BJ (cell line): ENCODE measurements at regions not wholly inside any gene's neighbourhood (a gene's known extent, or its start where the extent isn't known, plus 50 kb on each side); places are given as distances from the start of the nearest gene placed in this dataset.

Experiments
- CTCF ChIA-PET: fragments of 350-600 bp; formaldehyde crosslinking; extraction: SDS; loops from one replicate; lab custom pipeline; 2021; ENCODE audit warnings: antibody characterized with exemption, inconsistent platforms; lab: Yijun Ruan, JAX
- POLR2A ChIA-PET: fragments of 300-600 bp; sonication (Branson Sonifier 250); formaldehyde crosslinking; extraction: SDS; loops from one replicate; lab custom pipeline; 2021; ENCODE audit warnings: antibody characterized with exemption; lab: Charles Lee
- DNase-seq: peaks from one replicate; pipeline ENCODE4 v3.0.0-alpha.2; 2011; ENCODE audit warnings: low read depth
- H3K27me3 ChIP-seq: 2 replicates; pipeline ENCODE4 v1.6.0; 2011; ENCODE audit warnings: low read length; ENCODE audit not compliant: control insufficient read depth, insufficient read depth
- H3K36me3 ChIP-seq: 2 replicates; pipeline ENCODE4 v1.5.1; 2011; ENCODE audit warnings: low read length; ENCODE audit not compliant: control insufficient read depth, insufficient read depth
- H3K4me3 ChIP-seq: 2 replicates; pipeline ENCODE4 v1.5.1; 2011; ENCODE audit warnings: low read depth, mild to moderate bottlenecking, control low read depth, low read length
- CTCF ChIP-seq: IDR thresholded peaks from 2 replicates; pipeline ENCODE4 v1.5.1; 2011; ENCODE audit warnings: low read depth, mild to moderate bottlenecking, control low read depth, inconsistent platforms, low read length, moderate library complexity; ENCODE audit not compliant: insufficient read depth

DNA sequence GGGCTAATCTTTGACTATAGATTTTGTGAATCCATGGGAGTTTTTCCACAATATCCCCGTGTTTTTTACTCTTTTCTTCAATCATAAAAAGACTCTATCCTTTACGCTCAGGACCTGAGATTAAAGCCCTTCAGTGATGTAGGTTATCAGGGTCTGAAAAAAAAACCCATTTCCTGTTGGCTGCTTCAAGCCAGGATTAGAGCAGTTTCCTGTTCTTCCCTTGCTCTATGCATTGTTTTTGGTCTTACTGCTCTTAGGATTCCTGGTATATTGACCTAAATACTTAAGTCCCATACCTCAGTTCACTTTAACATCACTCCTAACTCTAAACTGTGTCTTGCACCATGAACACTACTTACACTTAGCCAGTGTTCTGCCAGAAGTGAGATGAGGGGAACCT lies 319.3 kb upstream of the CHD1 start:
- ChIA-PET CTCF (no interaction called here), POLR2A (no interaction called here)
- TF ChIP-seq CTCF, result no peak
- no peaks in the 10 kb centered on the region for H3K36me3 ChIP-seq
- no peaks in the 10 kb centered on the region for H3K27me3 ChIP-seq
- no peak overlapping the region for H3K4me3 ChIP-seq
- DNase-seq, result no peak

GRCh38 chr5:99247346-99247745 lies 318.5 kb upstream of the CHD1 start:
- POLR2A ChIA-PET, result no interaction called here
- H3K27me3 ChIP-seq, result no peaks in the 10 kb centered on the region

GRCh38 chr5:99243111-99243510 lies 314.3 kb upstream of the CHD1 start:
- TF ChIP-seq CTCF, result no peak
- Histone ChIP-seq H3K4me3 (no peak overlapping the region), H3K27me3 (no peaks in the 10 kb centered on the region), H3K36me3 (no peaks in the 10 kb centered on the region)
- ChIA-PET POLR2A (no interaction called here), CTCF (no interaction called here)
- no peak for DNase-seq

More at GRCh38 chr5:99247346-99247745, 318.5 kb upstream of the CHD1 start:
- TF ChIP-seq CTCF, result no peak
- CTCF ChIA-PET, result no interaction called here
- H3K4me3 ChIP-seq, result no peak overlapping the region
- H3K36me3 ChIP-seq, result no peaks in the 10 kb centered on the region
- no peak for DNase-seq

DNA sequence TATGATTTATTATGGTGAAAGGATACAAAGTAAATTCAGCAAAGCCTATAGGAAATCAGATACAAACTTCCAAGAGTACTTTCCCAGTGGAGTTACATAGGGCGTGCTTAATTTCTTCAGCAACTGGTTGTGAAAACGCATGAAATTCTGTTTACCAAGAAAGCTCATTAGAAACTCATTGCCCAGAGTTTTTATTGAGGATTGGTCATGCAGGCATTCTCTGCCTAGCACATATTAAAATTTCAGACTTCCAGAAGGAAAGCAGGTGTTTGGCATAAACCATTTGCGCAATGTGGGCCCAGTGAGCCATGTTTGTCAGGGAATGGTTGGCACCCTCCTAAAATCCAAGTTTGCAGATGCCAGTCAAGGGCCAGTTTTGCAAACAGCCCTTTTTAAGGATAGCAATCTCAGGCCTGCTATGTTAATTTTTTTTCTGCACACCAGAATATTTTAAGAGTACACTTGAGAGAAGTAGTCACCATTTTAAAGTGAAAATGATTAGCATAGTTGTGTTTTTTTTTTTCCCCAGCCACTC lies 311.1 kb upstream of the CHD1 start:
- Histone ChIP-seq H3K27me3 (no peaks in the 10 kb centered on the region), H3K4me3 (no peak overlapping the region), H3K36me3 (no peaks in the 10 kb centered on the region)
- POLR2A ChIA-PET, result no interaction called here
- no peak for DNase-seq
- no peak for TF ChIP-seq CTCF
- CTCF ChIA-PET, result no interaction called here

GRCh38 chr5:99191206-99191745 lies 262.5 kb upstream of the CHD1 start:
- POLR2A ChIA-PET, result interaction anchor here (0.7 kb wide), 1 partner anchor 18 kb away, joined by 11 read pairs; no protein-coding TSS in a partner anchor

More at GRCh38 chr5:99191206-99191745, 262.5 kb upstream of the CHD1 start:
- no peaks in the 10 kb centered on the region for H3K36me3 ChIP-seq
- DNase-seq, result no peak
- CTCF ChIA-PET, result no interaction called here
- no peak overlapping the region for H3K4me3 ChIP-seq
- no peaks in the 10 kb centered on the region for H3K27me3 ChIP-seq
- TF ChIP-seq CTCF, result no peak
